Panc1 (cell line): ENCODE measurements at regions not wholly inside any gene's neighbourhood (a gene's known extent, or its start where the extent isn't known, plus 50 kb on each side); places are given as distances from the start of the nearest gene placed in this dataset.

Experiments used
- ATAC-seq: fragments of 200-7000 bp; cut with Tn5 transposase; 2 replicates; pipeline ENCODE4 v1.9.1; 2020; ENCODE audit warnings: mild to moderate bottlenecking, moderate library complexity
- BruUV-seq: library from RNA; stranded (reverse); fragments of 400-500 nt; replicated peaks from 2 replicates; lab custom pipeline; 2021; lab: Mats Ljungman, UMichigan
- CTCF ChIA-PET: fragments of 300-600 bp; sonication (Branson Sonifier 250); formaldehyde crosslinking; loops from one replicate; lab custom pipeline; 2022; ENCODE audit warnings: antibody characterized with exemption; lab: Charles Lee
- POLR2A ChIA-PET: fragments of 300-600 bp; sonication (Branson Sonifier 250); formaldehyde crosslinking; loops from one replicate; lab custom pipeline; 2022; ENCODE audit warnings: antibody characterized with exemption; lab: Charles Lee
- DNase-seq: peaks from one replicate; pipeline ENCODE4 v3.0.0-alpha.2; 2010; ENCODE audit warnings: low read depth, low spot score
- H3K27ac ChIP-seq: 2 replicates; pipeline ENCODE4 v1.5.1; 2011; ENCODE audit warnings: mild to moderate bottlenecking, low read length, inconsistent platforms
- H3K27me3 ChIP-seq: fragments of 200-500 bp; sonication (Bioruptor generic); 2 replicates; pipeline ENCODE4 v1.6.0; 2014; ENCODE audit warnings: low read length, inconsistent platforms; ENCODE audit not compliant: control insufficient read depth, insufficient read depth
- H3K36me3 ChIP-seq: fragments of 200-500 bp; sonication (Bioruptor generic); 2 replicates; pipeline ENCODE4 v1.5.1; 2014; ENCODE audit warnings: inconsistent platforms, mild to moderate bottlenecking, low read length, moderate library complexity; ENCODE audit not compliant: control insufficient read depth, insufficient read depth
- H3K4me1 ChIP-seq: 2 replicates; pipeline ENCODE4 v1.5.1; 2011; ENCODE audit warnings: inconsistent platforms, mild to moderate bottlenecking, low read length, moderate library complexity; ENCODE audit not compliant: control insufficient read depth, insufficient read depth
- H3K4me3 ChIP-seq, 2 experiments: 2 replicates each; pipeline ENCODE4 v1.5.1; 2011 to 2012; ENCODE audit warnings: low read depth in 2 of 2, low read length in 2 of 2, mild to moderate bottlenecking in 2 of 2, inconsistent platforms in 1 of 2, moderate library complexity in 1 of 2
- H3K9me3 ChIP-seq: fragments of 200-500 bp; sonication (Bioruptor generic); 2 replicates; pipeline ENCODE4 v1.5.1; 2014; ENCODE audit warnings: low read depth, mild to moderate bottlenecking, inconsistent platforms, low read length, moderate library complexity; ENCODE audit not compliant: control insufficient read depth, insufficient read depth
- POLR2AphosphoS5 ChIP-seq: IDR thresholded peaks from 2 replicates; pipeline ENCODE4 v1.6.1; 2012; ENCODE audit warnings: mild to moderate bottlenecking, low read depth, low read length, moderate library complexity
- SIN3A ChIP-seq: IDR thresholded peaks from 2 replicates; pipeline ENCODE4 v1.6.1; 2012; ENCODE audit warnings: low read depth, mild to moderate bottlenecking, low read length, moderate library complexity, borderline replicate concordance; ENCODE audit not compliant: insufficient read depth
- TCF7L2 ChIP-seq: IDR thresholded peaks from 2 replicates; pipeline ENCODE4 v1.6.1; 2011; ENCODE audit warnings: mild to moderate bottlenecking, low read depth, low read length, inconsistent platforms
- in situ Hi-C: cut with HindIII; loops from 2 replicates; pipeline ENCODE4 v1.10.0; 2016; ENCODE audit warnings: low sequenced_read_pairs, low pct_unique_long_range_greater_than_20kb
- intact Hi-C: fragments of 100-400 bp; cut with micrococcal nuclease; formaldehyde crosslinking; loops from one replicate; pipeline ENCODE4 v1.10.0; 2022; ENCODE audit not compliant: unreplicated experiment
- TF ChIP-seq, protein P1 (sequence below), 2 experiments: IDR thresholded peaks; 2 replicates each; pipeline ENCODE4 v1.6.1; 2011 to 2012; ENCODE audit warnings: low read depth in 2 of 2, control low read depth in 1 of 2, low read length in 1 of 2, mild to moderate bottlenecking in 1 of 2, moderate library complexity in 1 of 2; ENCODE audit not compliant: insufficient read depth in 1 of 2
- TF ChIP-seq, protein P2 (sequence below): fragments of 450-650 bp; IDR thresholded peaks from 2 replicates; pipeline ENCODE4 v1.5.1; 2017; ENCODE audit warnings: mild to moderate bottlenecking

DNA sequence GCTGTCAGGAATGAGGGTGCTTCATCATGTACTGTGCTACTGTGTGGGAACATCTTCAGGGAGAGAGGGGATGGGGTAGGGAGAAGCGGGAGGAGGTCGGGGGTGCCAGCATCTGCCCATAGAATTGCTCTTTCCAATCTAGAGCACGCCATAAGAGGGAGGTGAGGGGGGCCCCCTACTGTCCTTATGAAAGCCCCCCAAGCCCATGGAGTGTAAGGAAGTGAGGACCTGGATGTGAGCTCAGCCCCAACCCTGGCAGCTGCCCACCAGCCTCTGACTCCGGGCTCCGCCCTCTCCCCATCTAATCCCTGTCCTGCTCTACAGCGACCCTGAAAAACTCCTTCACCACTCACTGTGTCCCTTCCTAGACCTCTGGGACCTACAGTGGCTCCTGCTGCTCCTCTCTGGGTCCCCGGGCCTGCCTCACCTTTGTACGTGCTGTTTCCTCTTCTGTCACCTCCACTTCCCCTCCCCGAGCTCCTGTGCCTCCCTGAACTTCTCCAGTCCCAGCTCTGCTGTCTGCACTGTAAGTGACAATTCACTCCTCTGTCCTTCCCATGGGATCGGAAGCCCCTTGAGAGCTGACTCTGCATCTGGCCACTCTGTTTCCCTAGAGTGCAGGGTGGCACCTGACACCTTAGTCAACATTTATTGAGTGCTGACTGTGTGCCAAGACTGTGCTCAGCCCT is 269.4 kb downstream of the PTPRU start:
- TF ChIP-seq, protein P1, sequence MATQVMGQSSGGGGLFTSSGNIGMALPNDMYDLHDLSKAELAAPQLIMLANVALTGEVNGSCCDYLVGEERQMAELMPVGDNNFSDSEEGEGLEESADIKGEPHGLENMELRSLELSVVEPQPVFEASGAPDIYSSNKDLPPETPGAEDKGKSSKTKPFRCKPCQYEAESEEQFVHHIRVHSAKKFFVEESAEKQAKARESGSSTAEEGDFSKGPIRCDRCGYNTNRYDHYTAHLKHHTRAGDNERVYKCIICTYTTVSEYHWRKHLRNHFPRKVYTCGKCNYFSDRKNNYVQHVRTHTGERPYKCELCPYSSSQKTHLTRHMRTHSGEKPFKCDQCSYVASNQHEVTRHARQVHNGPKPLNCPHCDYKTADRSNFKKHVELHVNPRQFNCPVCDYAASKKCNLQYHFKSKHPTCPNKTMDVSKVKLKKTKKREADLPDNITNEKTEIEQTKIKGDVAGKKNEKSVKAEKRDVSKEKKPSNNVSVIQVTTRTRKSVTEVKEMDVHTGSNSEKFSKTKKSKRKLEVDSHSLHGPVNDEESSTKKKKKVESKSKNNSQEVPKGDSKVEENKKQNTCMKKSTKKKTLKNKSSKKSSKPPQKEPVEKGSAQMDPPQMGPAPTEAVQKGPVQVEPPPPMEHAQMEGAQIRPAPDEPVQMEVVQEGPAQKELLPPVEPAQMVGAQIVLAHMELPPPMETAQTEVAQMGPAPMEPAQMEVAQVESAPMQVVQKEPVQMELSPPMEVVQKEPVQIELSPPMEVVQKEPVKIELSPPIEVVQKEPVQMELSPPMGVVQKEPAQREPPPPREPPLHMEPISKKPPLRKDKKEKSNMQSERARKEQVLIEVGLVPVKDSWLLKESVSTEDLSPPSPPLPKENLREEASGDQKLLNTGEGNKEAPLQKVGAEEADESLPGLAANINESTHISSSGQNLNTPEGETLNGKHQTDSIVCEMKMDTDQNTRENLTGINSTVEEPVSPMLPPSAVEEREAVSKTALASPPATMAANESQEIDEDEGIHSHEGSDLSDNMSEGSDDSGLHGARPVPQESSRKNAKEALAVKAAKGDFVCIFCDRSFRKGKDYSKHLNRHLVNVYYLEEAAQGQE (IDR thresholded peaks at IDR 0.05; ENCODE audit: insufficient read depth in 1 of 2, low read depth in 2 of 2, low read length in 1 of 2), result no peak
- TF ChIP-seq TCF7L2, result no peak
- TF ChIP-seq, protein P2, sequence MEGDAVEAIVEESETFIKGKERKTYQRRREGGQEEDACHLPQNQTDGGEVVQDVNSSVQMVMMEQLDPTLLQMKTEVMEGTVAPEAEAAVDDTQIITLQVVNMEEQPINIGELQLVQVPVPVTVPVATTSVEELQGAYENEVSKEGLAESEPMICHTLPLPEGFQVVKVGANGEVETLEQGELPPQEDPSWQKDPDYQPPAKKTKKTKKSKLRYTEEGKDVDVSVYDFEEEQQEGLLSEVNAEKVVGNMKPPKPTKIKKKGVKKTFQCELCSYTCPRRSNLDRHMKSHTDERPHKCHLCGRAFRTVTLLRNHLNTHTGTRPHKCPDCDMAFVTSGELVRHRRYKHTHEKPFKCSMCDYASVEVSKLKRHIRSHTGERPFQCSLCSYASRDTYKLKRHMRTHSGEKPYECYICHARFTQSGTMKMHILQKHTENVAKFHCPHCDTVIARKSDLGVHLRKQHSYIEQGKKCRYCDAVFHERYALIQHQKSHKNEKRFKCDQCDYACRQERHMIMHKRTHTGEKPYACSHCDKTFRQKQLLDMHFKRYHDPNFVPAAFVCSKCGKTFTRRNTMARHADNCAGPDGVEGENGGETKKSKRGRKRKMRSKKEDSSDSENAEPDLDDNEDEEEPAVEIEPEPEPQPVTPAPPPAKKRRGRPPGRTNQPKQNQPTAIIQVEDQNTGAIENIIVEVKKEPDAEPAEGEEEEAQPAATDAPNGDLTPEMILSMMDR, result no peak
- no peak overlapping the region for H3K4me3 ChIP-seq
- CTCF ChIA-PET, result no interaction called here
- intact Hi-C loops, result no loop called here
- DNase-seq (no peak), ATAC-seq (no peak)
- no peaks in the 10 kb centered on the region for H3K4me1 ChIP-seq
- no peak overlapping the region for H3K27ac ChIP-seq
- no TSS peak for BruUV-seq
- no peaks in the 10 kb centered on the region for H3K36me3 ChIP-seq
- in situ Hi-C loops, result no loop called here
- peaks cover 6% of the 10 kb centered on the region for H3K27me3 ChIP-seq
- POLR2A ChIA-PET, result no interaction called here
- no peaks in the 10 kb centered on the region for H3K9me3 ChIP-seq

DNA sequence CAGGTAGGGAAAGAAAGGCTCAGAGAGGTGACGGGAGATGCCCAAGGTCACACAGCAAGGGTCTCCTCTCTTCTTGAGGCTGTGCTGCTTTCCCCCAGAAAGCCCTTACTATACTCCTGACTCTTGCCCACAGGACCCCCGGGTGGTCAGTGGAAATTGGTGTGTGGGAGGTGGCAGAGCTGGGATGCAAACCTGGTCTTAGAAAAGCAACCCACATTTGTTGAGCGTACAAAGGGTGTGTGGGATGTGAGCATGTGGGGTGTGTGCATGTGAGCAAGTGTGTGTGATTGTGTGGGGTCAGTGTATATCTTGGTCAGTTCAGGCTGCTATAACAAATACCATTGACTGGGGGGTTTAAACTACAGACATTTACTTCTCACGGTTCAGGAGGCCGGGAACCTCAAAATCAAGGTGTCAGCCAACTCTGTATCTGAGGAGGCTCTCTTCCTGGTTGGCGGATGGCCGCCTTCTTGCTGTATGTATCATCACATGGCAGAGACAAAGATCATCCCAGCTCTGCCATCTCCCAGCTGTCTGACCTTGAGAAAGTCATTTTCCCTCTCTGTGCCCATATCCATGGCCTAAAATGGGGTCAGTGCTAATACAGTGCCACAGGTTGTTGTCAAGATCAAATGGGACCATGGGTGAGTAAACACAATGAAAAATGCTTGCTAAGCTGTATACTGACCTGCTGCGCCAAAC is 268.5 kb downstream of the PTPRU start:
- Histone ChIP-seq H3K9me3 (no peaks in the 10 kb centered on the region), H3K36me3 (no peaks in the 10 kb centered on the region), H3K4me1 (no peaks in the 10 kb centered on the region), H3K27ac (no peak overlapping the region), H3K4me3 (no peak overlapping the region), H3K27me3 (no peaks in the 10 kb centered on the region; the same call in 1 of the 2 replicates)
- BruUV-seq, result no TSS peak
- POLR2A ChIA-PET, result no interaction called here
- CTCF ChIA-PET, result no interaction called here
- intact Hi-C loops, result no loop called here
- in situ Hi-C loops, result no loop called here
- no peak for DNase-seq
- no peak for ATAC-seq
- TF ChIP-seq, protein P1 (IDR thresholded peaks at IDR 0.05; ENCODE audit: insufficient read depth in 1 of 2, low read depth in 2 of 2, low read length in 1 of 2), result no peak
- no peak for TF ChIP-seq SIN3A
- TF ChIP-seq POLR2AphosphoS5, result no peak
- TF ChIP-seq, protein P2, result no peak
- no peak for TF ChIP-seq TCF7L2
